Neural cell (in vitro differentiated cells): ENCODE measurements at regions not wholly inside any gene's neighbourhood (a gene's known extent, or its start where the extent isn't known, plus 50 kb on each side); places are given as distances from the start of the nearest gene placed in this dataset.

Experiments used
- H2AFZ ChIP-seq: fragments of 200-600, 300-800 bp; sonication (generic), shearing (Covaris generic); 2 replicates; pipeline ENCODE4 v1.6.0; 2014; ENCODE audit warnings: low read depth, mild to moderate bottlenecking, antibody characterized with exemption, low read length, moderate library complexity
- H3F3A ChIP-seq: fragments of 200-600 bp; shearing (Covaris generic); 2 replicates; pipeline ENCODE4 v1.6.1; 2016; ENCODE audit warnings: mild to moderate bottlenecking, moderate library complexity, mixed read lengths, antibody characterized with exemption, low read length; ENCODE audit not compliant: insufficient read depth, poor library complexity, severe bottlenecking
- H3K27ac ChIP-seq: fragments of 200-600, 300-800 bp; sonication (generic), shearing (Covaris generic); 2 replicates; pipeline ENCODE4 v1.5.1; 2014; ENCODE audit warnings: mild to moderate bottlenecking, low read length, moderate library complexity
- H3K27me3 ChIP-seq: fragments of 300-800, 200-600 bp; sonication (generic), shearing (Covaris generic); 2 replicates; pipeline ENCODE4 v1.6.0; 2014; ENCODE audit warnings: mild to moderate bottlenecking, low read depth, low read length, moderate library complexity; ENCODE audit not compliant: insufficient read depth
- H3K36me3 ChIP-seq: fragments of 300-800, 200-600 bp; sonication (generic), shearing (Covaris generic); 2 replicates; pipeline ENCODE4 v1.5.1; 2014; ENCODE audit warnings: mild to moderate bottlenecking, antibody characterized with exemption, low read length, moderate library complexity; ENCODE audit not compliant: insufficient read depth
- H3K4me2 ChIP-seq: fragments of 300-800, 200-600 bp; sonication (generic), shearing (Covaris generic); 2 replicates; pipeline ENCODE4 v1.6.0; 2014; ENCODE audit warnings: mild to moderate bottlenecking, low read length
- H3K4me3 ChIP-seq: fragments of 300-800, 200-600 bp; sonication (generic), shearing (Covaris generic); 2 replicates; pipeline ENCODE4 v1.5.1; 2014; ENCODE audit warnings: mild to moderate bottlenecking, low read length, moderate library complexity
- H3K79me2 ChIP-seq: fragments of 200-600 bp; shearing (Covaris generic); replicated peaks from 2 replicates; pipeline ENCODE4 v1.6.0; 2014; ENCODE audit warnings: mild to moderate bottlenecking, low read length, moderate library complexity; ENCODE audit not compliant: insufficient read depth
- H3K9ac ChIP-seq: fragments of 300-800, 200-600 bp; sonication (generic), shearing (Covaris generic); 2 replicates; pipeline ENCODE4 v1.6.1; 2016; ENCODE audit warnings: mild to moderate bottlenecking, low read length, mixed read lengths
- H3K9me2 ChIP-seq: fragments of 200-600 bp; shearing (Covaris generic); 2 replicates; pipeline ENCODE4 v1.6.1; 2016; ENCODE audit warnings: mild to moderate bottlenecking, low read length, mixed read lengths; ENCODE audit not compliant: insufficient read depth
- H3K9me3 ChIP-seq: fragments of 200-600, 300-800 bp; sonication (generic), shearing (Covaris generic); 2 replicates; pipeline ENCODE4 v1.6.1; 2016; ENCODE audit warnings: mild to moderate bottlenecking, mixed run types, low read length, moderate library complexity, mixed read lengths
- H4K20me1 ChIP-seq: fragments of 200-600 bp; shearing (Covaris generic); 2 replicates; pipeline ENCODE4 v1.6.1; 2016; ENCODE audit warnings: mild to moderate bottlenecking, mixed run types; ENCODE audit not compliant: insufficient read depth
- EP300 ChIP-seq: fragments of 450-650 bp; conservative IDR thresholded peaks from 2 replicates; pipeline ENCODE4 v1.6.1; 2014; ENCODE audit warnings: antibody characterized with exemption, mild to moderate bottlenecking, moderate library complexity; ENCODE audit not compliant: poor library complexity, severe bottlenecking
- EZH2 ChIP-seq: fragments of 200-600, 300-800 bp; shearing (Covaris generic), sonication (generic); IDR thresholded peaks from 2 replicates; pipeline ENCODE4 v1.6.1; 2014; ENCODE audit warnings: antibody characterized with exemption, low read length, borderline replicate concordance, mild to moderate bottlenecking; ENCODE audit not compliant: insufficient read depth, poor library complexity, severe bottlenecking
- MXI1 ChIP-seq: fragments of 450-650 bp; conservative IDR thresholded peaks from 2 replicates; pipeline ENCODE4 v1.6.1; 2014; ENCODE audit warnings: antibody characterized with exemption, mild to moderate bottlenecking; ENCODE audit not compliant: poor library complexity, severe bottlenecking
- POLR2AphosphoS5 ChIP-seq: IDR thresholded peaks from 2 replicates; pipeline ENCODE4 v1.6.1; 2012
- RAD21 ChIP-seq: fragments of 450-650 bp; conservative IDR thresholded peaks from 2 replicates; pipeline ENCODE4 v1.6.1; 2014; ENCODE audit warnings: antibody characterized with exemption, mild to moderate bottlenecking, moderate library complexity
- SMC3 ChIP-seq: fragments of 450-650 bp; conservative IDR thresholded peaks from 2 replicates; pipeline ENCODE4 v1.6.1; 2014; ENCODE audit warnings: antibody characterized with exemption, mild to moderate bottlenecking, moderate library complexity; ENCODE audit not compliant: poor library complexity
- TAF1 ChIP-seq: IDR thresholded peaks from 2 replicates; pipeline ENCODE4 v1.6.1; 2012; ENCODE audit warnings: low read depth
- TF ChIP-seq, protein P1 (sequence below): fragments of 450-650 bp; IDR thresholded peaks from 2 replicates; pipeline ENCODE4 v1.5.1; 2014; ENCODE audit warnings: antibody characterized with exemption, mild to moderate bottlenecking, moderate library complexity; ENCODE audit not compliant: poor library complexity, severe bottlenecking
- TF ChIP-seq, protein P2 (sequence below): IDR thresholded peaks from 2 replicates; pipeline ENCODE4 v1.6.1; 2012; ENCODE audit warnings: borderline replicate concordance

DNA sequence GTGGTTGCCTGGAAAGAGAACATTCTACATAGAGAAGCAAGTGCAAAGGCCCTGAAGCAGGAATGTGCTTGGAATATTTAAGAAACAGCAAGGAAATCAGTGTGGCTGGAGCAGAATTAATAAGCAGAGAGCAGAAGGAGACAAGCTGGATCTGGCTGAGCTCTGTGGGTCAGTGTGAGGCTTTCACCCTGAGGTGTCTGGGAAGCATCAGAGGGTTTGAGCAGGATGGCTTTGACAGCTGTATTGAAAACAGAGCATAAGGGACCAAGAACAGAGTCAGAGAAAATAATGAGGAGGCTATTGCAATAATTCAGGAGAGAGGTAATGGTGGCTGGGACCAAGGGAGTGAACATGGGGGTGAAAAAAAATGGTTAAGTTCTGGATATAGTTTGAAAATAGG, 199.6 kb downstream of the NXPE2 start (continued):
- TF ChIP-seq, protein P1, sequence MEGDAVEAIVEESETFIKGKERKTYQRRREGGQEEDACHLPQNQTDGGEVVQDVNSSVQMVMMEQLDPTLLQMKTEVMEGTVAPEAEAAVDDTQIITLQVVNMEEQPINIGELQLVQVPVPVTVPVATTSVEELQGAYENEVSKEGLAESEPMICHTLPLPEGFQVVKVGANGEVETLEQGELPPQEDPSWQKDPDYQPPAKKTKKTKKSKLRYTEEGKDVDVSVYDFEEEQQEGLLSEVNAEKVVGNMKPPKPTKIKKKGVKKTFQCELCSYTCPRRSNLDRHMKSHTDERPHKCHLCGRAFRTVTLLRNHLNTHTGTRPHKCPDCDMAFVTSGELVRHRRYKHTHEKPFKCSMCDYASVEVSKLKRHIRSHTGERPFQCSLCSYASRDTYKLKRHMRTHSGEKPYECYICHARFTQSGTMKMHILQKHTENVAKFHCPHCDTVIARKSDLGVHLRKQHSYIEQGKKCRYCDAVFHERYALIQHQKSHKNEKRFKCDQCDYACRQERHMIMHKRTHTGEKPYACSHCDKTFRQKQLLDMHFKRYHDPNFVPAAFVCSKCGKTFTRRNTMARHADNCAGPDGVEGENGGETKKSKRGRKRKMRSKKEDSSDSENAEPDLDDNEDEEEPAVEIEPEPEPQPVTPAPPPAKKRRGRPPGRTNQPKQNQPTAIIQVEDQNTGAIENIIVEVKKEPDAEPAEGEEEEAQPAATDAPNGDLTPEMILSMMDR: no peak
- TF ChIP-seq TAF1 (no peak), SMC3 (no peak)

DNA sequence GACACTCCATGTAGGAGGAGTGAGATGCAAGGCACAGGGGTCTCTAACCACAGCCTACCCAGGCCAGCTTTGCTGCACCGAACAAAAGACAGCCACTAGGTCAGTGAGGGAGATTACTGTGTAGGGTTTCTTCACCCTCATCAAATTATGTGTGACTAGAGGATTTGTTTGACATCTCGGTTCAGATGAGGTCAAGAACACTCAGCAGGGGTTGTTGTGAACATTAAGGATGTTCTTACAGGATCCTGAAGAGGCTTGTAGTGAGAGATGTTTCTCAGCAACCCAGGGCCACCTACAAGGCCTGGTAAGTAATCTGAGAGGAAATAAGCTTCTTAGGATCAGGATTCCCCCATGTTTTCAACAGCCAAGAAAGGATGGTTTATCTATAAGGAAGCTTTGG, 202.1 kb downstream of the NXPE2 start:
- Histone ChIP-seq H3K4me2 (no peak overlapping the region), H3K4me3 (no peak overlapping the region), H3K27ac (no peak overlapping the region), H4K20me1 (no peaks in the 10 kb centered on the region), H3K9me2 (no peaks in the 10 kb centered on the region), H3K9ac (no peak overlapping the region), H3K9me3 (no peaks in the 10 kb centered on the region), H3K36me3 (no peaks in the 10 kb centered on the region), H3K79me2 (no peaks in the 10 kb centered on the region), H2AFZ (no peak overlapping the region), H3F3A (no peaks in the 10 kb centered on the region), H3K27me3 (peaks cover 23% of the 10 kb centered on the region)
- TF ChIP-seq SMC3 (no peak), TAF1 (no peak), EP300 (no peak), MXI1 (no peak), POLR2AphosphoS5 (no peak), RAD21 (no peak), EZH2 (no peak)
- TF ChIP-seq, protein P1: no peak
- TF ChIP-seq, protein P2, sequence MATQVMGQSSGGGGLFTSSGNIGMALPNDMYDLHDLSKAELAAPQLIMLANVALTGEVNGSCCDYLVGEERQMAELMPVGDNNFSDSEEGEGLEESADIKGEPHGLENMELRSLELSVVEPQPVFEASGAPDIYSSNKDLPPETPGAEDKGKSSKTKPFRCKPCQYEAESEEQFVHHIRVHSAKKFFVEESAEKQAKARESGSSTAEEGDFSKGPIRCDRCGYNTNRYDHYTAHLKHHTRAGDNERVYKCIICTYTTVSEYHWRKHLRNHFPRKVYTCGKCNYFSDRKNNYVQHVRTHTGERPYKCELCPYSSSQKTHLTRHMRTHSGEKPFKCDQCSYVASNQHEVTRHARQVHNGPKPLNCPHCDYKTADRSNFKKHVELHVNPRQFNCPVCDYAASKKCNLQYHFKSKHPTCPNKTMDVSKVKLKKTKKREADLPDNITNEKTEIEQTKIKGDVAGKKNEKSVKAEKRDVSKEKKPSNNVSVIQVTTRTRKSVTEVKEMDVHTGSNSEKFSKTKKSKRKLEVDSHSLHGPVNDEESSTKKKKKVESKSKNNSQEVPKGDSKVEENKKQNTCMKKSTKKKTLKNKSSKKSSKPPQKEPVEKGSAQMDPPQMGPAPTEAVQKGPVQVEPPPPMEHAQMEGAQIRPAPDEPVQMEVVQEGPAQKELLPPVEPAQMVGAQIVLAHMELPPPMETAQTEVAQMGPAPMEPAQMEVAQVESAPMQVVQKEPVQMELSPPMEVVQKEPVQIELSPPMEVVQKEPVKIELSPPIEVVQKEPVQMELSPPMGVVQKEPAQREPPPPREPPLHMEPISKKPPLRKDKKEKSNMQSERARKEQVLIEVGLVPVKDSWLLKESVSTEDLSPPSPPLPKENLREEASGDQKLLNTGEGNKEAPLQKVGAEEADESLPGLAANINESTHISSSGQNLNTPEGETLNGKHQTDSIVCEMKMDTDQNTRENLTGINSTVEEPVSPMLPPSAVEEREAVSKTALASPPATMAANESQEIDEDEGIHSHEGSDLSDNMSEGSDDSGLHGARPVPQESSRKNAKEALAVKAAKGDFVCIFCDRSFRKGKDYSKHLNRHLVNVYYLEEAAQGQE: no peak

- no peak overlapping the region for H2AFZ ChIP-seq
- no peaks in the 10 kb centered on the region for H3K9me3 ChIP-seq
- no peaks in the 10 kb centered on the region for H4K20me1 ChIP-seq
- no peaks in the 10 kb centered on the region for H3F3A ChIP-seq
- H3K27me3 ChIP-seq: peaks cover 48% of the 10 kb centered on the region
- H3K9me2 ChIP-seq: no peaks in the 10 kb centered on the region
- TF ChIP-seq EP300 (no peak), TAF1 (no peak), RAD21 (no peak), EZH2 (no peak), SMC3 (no peak), MXI1 (no peak), POLR2AphosphoS5 (no peak)
- TF ChIP-seq, protein P2: no peak
- TF ChIP-seq, protein P1: no peak
- H3K36me3 ChIP-seq: no peaks in the 10 kb centered on the region
- H3K79me2 ChIP-seq: no peaks in the 10 kb centered on the region
- no peak overlapping the region for H3K27ac ChIP-seq
- H3K4me2 ChIP-seq: no peak overlapping the region
- H3K4me3 ChIP-seq: no peak overlapping the region
- H3K9ac ChIP-seq: no peak overlapping the region
Observed at GRCh38 chr11:114883472-114883871, 205.1 kb downstream of the NXPE2 start.
